ENCODE measurements at regions not wholly inside any gene's neighbourhood (a gene's known extent, or its start where the extent isn't known, plus 50 kb on each side); places are given as distances from the start of the nearest gene placed in this dataset.

DNA sequence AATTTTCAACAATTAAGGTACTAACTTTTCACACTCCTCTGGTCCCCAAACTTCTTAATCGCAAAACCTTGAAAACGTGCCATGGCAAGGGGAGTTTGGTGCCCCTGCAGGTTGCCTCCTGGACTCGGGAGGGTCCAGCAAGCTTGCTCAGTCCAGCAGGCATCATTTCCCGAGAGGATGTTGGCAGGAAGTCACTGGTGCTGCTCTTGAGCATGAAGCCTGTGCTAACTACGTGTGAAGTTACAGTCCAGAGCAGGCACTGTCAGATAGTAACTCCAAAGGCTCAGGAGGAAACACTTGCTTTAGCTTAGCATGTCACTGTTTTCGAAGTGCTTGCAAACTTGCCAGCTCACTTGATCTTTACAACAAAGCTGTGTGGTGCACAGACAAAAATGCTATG is 215.4 kb downstream of the MYCN start:
- TF ChIP-seq, protein P1, sequence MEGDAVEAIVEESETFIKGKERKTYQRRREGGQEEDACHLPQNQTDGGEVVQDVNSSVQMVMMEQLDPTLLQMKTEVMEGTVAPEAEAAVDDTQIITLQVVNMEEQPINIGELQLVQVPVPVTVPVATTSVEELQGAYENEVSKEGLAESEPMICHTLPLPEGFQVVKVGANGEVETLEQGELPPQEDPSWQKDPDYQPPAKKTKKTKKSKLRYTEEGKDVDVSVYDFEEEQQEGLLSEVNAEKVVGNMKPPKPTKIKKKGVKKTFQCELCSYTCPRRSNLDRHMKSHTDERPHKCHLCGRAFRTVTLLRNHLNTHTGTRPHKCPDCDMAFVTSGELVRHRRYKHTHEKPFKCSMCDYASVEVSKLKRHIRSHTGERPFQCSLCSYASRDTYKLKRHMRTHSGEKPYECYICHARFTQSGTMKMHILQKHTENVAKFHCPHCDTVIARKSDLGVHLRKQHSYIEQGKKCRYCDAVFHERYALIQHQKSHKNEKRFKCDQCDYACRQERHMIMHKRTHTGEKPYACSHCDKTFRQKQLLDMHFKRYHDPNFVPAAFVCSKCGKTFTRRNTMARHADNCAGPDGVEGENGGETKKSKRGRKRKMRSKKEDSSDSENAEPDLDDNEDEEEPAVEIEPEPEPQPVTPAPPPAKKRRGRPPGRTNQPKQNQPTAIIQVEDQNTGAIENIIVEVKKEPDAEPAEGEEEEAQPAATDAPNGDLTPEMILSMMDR (IDR thresholded peaks at IDR 0.05) = no peak
- no peak for TF ChIP-seq EZH2 (IDR thresholded peaks at IDR 0.05; ENCODE audit: borderline replicate concordance, insufficient read depth, low read depth, low read length, poor library complexity, severe bottlenecking)

Data from B cell (primary cell).